Subcutaneous abdominal adipose tissue (tissue), 5 donors: ENCODE measurements at regions not wholly inside any gene's neighbourhood (a gene's known extent, or its start where the extent isn't known, plus 50 kb on each side); places are given as distances from the start of the nearest gene placed in this dataset.
"Not testable (repeated sequence)": the region's sequence is repeated elsewhere in the genome, so short reads cannot be mapped to it uniquely, and the experiment has no call there.

Experiments used
- H3K27ac ChIP-seq: one replicate; pipeline ENCODE4 v1.7.0; 2013; ENCODE audit warnings: low read depth, mild to moderate bottlenecking, inconsistent platforms, low read length, moderate library complexity
- H3K27me3 ChIP-seq, 5 donors: one replicate each; pipeline ENCODE4 v1.7.0; 2013; ENCODE audit warnings: low read length in 5 of 5, inconsistent platforms in 1 of 5; ENCODE audit not compliant: control insufficient read depth in 5 of 5, insufficient read depth in 4 of 5
- H3K36me3 ChIP-seq, 5 donors: one replicate each; pipeline ENCODE4 v1.7.0; 2013; ENCODE audit warnings: low read length in 5 of 5; ENCODE audit not compliant: control insufficient read depth in 5 of 5, insufficient read depth in 5 of 5
- H3K4me1 ChIP-seq, 5 donors: one replicate each; pipeline ENCODE4 v1.7.0; 2013; ENCODE audit warnings: low read length in 5 of 5, mild to moderate bottlenecking in 3 of 5, moderate library complexity in 1 of 5; ENCODE audit not compliant: control insufficient read depth in 5 of 5, insufficient read depth in 5 of 5
- H3K4me3 ChIP-seq, 5 donors: one replicate each; pipeline ENCODE4 v1.7.0; 2013; ENCODE audit warnings: low read length in 5 of 5, low read depth in 1 of 5
- H3K9ac ChIP-seq, 5 donors: one replicate each; pipeline ENCODE4 v1.7.0; 2013; ENCODE audit warnings: low read length in 5 of 5, mild to moderate bottlenecking in 4 of 5, moderate library complexity in 3 of 5
- H3K9me3 ChIP-seq, 5 donors: one replicate each; pipeline ENCODE4 v1.7.0; 2013; ENCODE audit warnings: low read length in 5 of 5; ENCODE audit not compliant: control insufficient read depth in 5 of 5
- donor health status: healthy.
- donor health status: healthy.
- donor health status: healthy.
- donor health status: healthy.
- donor health status: healthy.

- Histone ChIP-seq H3K9me3 (no peaks in the 10 kb centered on the region), H3K27ac (no peak overlapping the region), H3K9ac (no peak overlapping the region), H3K4me3 (no peak overlapping the region), H3K4me1 (no peaks in the 10 kb centered on the region), H3K27me3 (peaks cover 4 to 12% (median 10%) of the 10 kb centered on the region in 5 donors), H3K36me3 (no peaks in the 10 kb centered on the region)
These were observed 109.6 kb upstream of the ALKAL2 start for GRCh38 chr2:397521-397920.

- Histone ChIP-seq H3K4me3 (no peak overlapping the region), H3K9ac (no peak overlapping the region), H3K27me3 (peaks cover 4 to 16% (median 13%) of the 10 kb centered on the region in 5 donors), H3K4me1 (no peaks in the 10 kb centered on the region), H3K27ac (no peak overlapping the region), H3K36me3 (no peaks in the 10 kb centered on the region), H3K9me3 (no peaks in the 10 kb centered on the region)
These were observed 109.0 kb upstream of the ALKAL2 start for GRCh38 chr2:396903-397302.

GRCh38 chr2:395886-396285, 108.0 kb upstream of the ALKAL2 start:
- no peaks in the 10 kb centered on the region for H3K36me3 ChIP-seq
- no peaks in the 10 kb centered on the region for H3K4me1 ChIP-seq
- H3K4me3 ChIP-seq = no peak overlapping the region
- no peak overlapping the region for H3K27ac ChIP-seq
- H3K9ac ChIP-seq = no peak overlapping the region
- H3K27me3 ChIP-seq = peaks cover 7 to 16% (median 13%) of the 10 kb centered on the region in 5 donors
- H3K9me3 ChIP-seq = no peaks in the 10 kb centered on the region

GRCh38 chr2:393711-394696, 106.1 kb upstream of the ALKAL2 start:
- Histone ChIP-seq H3K4me1 (no peaks in the 10 kb centered on the region), H3K27me3 (peaks cover 8 to 16% (median 13%) of the 10 kb centered on the region in 5 donors), H3K27ac (no peak overlapping the region), H3K36me3 (no peaks in the 10 kb centered on the region), H3K4me3 (no peak overlapping the region), H3K9me3 (no peaks in the 10 kb centered on the region), H3K9ac (no peak overlapping the region)

GRCh38 chr2:392926-393280, 105.0 kb upstream of the ALKAL2 start:
- Histone ChIP-seq H3K27ac (no peak overlapping the region), H3K9me3 (no peaks in the 10 kb centered on the region), H3K36me3 (no peaks in the 10 kb centered on the region), H3K27me3 (peaks cover 8 to 16% (median 13%) of the 10 kb centered on the region in 5 donors), H3K9ac (no peak overlapping the region), H3K4me3 (no peak overlapping the region), H3K4me1 (no peaks in the 10 kb centered on the region)

- Histone ChIP-seq H3K4me1 (no peaks in the 10 kb centered on the region), H3K27ac (no peak overlapping the region), H3K27me3 (peaks cover 8 to 16% (median 13%) of the 10 kb centered on the region in 5 donors), H3K4me3 (no peak overlapping the region), H3K9ac (no peak overlapping the region), H3K9me3 (no peaks in the 10 kb centered on the region), H3K36me3 (no peaks in the 10 kb centered on the region)
These were observed 104.5 kb upstream of the ALKAL2 start for GRCh38 chr2:392181-392925.

GRCh38 chr2:391696-392095, 103.8 kb upstream of the ALKAL2 start:
- Histone ChIP-seq H3K4me1 (no peaks in the 10 kb centered on the region), H3K27ac (no peak overlapping the region), H3K36me3 (no peaks in the 10 kb centered on the region), H3K9me3 (no peaks in the 10 kb centered on the region), H3K9ac (no peak overlapping the region), H3K4me3 (no peak overlapping the region), H3K27me3 (peaks cover 8 to 16% (median 13%) of the 10 kb centered on the region in 5 donors)

GRCh38 chr2:390959-391358, 103.1 kb upstream of the ALKAL2 start:
- H3K4me3 ChIP-seq = no peak overlapping the region
- no peaks in the 10 kb centered on the region for H3K4me1 ChIP-seq
- H3K9ac ChIP-seq = no peak overlapping the region
- no peaks in the 10 kb centered on the region for H3K36me3 ChIP-seq
- peaks cover 8 to 16% (median 13%) of the 10 kb centered on the region in 5 donors for H3K27me3 ChIP-seq
- no peaks in the 10 kb centered on the region for H3K9me3 ChIP-seq
- no peak overlapping the region for H3K27ac ChIP-seq

- not testable (repeated sequence) for H3K4me1 ChIP-seq, H3K36me3 ChIP-seq, H3K9ac ChIP-seq, H3K9me3 ChIP-seq, H3K27ac ChIP-seq, H3K4me3 ChIP-seq
- H3K27me3 ChIP-seq = peaks cover 8 to 16% (median 11%) of the 10 kb centered on the region in 5 donors
These were observed 102.1 kb upstream of the ALKAL2 start for GRCh38 chr2:389985-390384.

- H3K9me3 ChIP-seq, H3K27ac ChIP-seq, H3K36me3 ChIP-seq, H3K4me3 ChIP-seq, H3K9ac ChIP-seq, H3K4me1 ChIP-seq: not testable (repeated sequence)
- peaks cover 5 to 12% (median 9%) of the 10 kb centered on the region in 5 donors for H3K27me3 ChIP-seq
These were observed 100.9 kb upstream of the ALKAL2 start for GRCh38 chr2:388752-389151.
